Psoas muscle (tissue), 7 donors: ENCODE measurements at regions not wholly inside any gene's neighbourhood (a gene's known extent, or its start where the extent isn't known, plus 50 kb on each side); places are given as distances from the start of the nearest gene placed in this dataset.

ENCODE experiments used
- ATAC-seq, 4 donors: fragments of 200-7000 bp; cut with Tn5 transposase; one replicate each; pipeline ENCODE4 v1.9.1; 2020; ENCODE audit warnings: moderate library complexity in 3 of 4, mild to moderate bottlenecking in 2 of 4
- DNase-seq, 2 donors: peaks; one replicate each; pipeline ENCODE4 v3.0.0-alpha.2; 2020
- H3K27ac ChIP-seq: fragments of 200-600 bp; one replicate; pipeline ENCODE4 v1.8.0; 2022
- H3K27me3 ChIP-seq, 3 donors: fragments of 200-600 bp in 1 of 3; one replicate each; pipeline versions ENCODE4 v1.6.1 to v1.8.0; 2013 to 2022; ENCODE audit warnings: low read length in 2 of 3, mild to moderate bottlenecking in 2 of 3, moderate library complexity in 1 of 3; ENCODE audit not compliant: insufficient read depth in 3 of 3
- H3K36me3 ChIP-seq, 2 donors: fragments of 200-600 bp in 1 of 2; one replicate each; pipeline versions ENCODE4 v1.6.1 to v1.8.0; 2013 to 2022; ENCODE audit warnings: low read depth in 1 of 2, mild to moderate bottlenecking in 1 of 2, moderate library complexity in 1 of 2; ENCODE audit not compliant: insufficient read depth in 1 of 2
- H3K4me1 ChIP-seq: fragments of 200-600 bp; one replicate; pipeline ENCODE4 v1.8.0; 2022
- H3K4me3 ChIP-seq: fragments of 200-600 bp; one replicate; pipeline ENCODE4 v1.8.0; 2022; ENCODE audit warnings: mild to moderate bottlenecking
- H3K9me3 ChIP-seq: fragments of 200-600 bp; one replicate; pipeline ENCODE4 v1.8.0; 2022
- CTCF ChIP-seq: fragments of 200-600 bp; IDR thresholded peaks from one replicate; pipeline ENCODE4 v1.8.0; 2022; ENCODE audit warnings: antibody characterized with exemption
- WGBS, 3 donors: extraction: QIAGEN DNeasy Blood & Tissue Kit; methylation state at CpG; one replicate each; pipeline versions ENCODE4 v1.1.6 to v1.1.7; 2013; 5-methylcytosine and 5-hydroxymethylcytosine counted together
- intact Hi-C, 2 donors: fragments of 100-400 bp; cut with DNase I; formaldehyde crosslinking; loops; one replicate each; pipeline versions ENCODE4 v1.11.0 to v1.14.2; 2022
- donor health status: healthy with polysubstance abuse.
- donor health status: DM: no; HTN: no; CAD: no; lungs with moderate emphysema.
- donor health status: Bipolar disorder and iron deficiency.
- donor health status: healthy.
- donor health status: DM: yes; HTN: yes; CAD: no.
- donor health status: DM: no; HTN: no; CAD: no.
- donor health status: DM: yes; HTN: yes; CAD: no.

DNA sequence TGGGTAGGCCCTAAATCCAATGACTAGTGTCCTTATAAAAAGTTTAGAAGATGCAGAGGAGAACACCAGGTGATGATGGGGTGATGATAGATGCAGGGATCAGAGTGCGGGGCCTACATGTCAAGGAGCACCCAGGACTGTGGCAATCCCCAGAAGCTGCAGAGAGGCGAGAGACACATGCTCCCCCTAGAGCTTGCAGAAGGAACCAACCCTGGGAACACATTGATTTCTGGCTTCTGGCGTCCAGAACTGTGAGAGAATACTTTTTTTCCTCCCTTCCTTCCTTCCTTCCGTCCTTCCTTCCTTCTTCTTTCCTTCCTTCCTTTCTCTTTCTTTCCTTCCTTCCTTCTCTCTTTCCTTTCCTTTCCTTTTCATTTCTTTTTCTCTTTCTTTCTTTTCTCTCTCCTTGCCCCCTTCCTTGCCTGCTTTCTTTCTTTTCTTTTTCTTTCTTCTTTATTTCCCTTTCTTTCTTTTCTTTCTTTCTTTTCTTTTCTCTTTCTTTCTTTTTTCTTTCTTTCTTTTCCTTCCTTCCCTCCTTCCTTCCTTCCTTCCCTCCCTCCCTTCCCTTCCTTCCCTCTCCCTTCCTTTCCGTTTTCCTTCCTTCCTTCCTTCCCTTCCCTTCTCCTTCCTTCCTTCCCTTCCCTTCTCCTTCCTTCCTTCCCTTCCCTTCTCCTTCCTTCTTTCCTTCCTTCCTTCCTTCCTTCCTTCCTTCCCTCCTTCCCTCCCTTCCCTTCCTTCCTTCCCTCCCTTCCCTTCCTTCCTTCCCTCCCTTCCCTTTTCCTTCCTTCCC lies 134.3 kb downstream of the HAPSTR1 start:
- no peak overlapping the region for H3K4me3 ChIP-seq
- H3K9me3 ChIP-seq = peaks cover 3% of the 10 kb centered on the region
- H3K36me3 ChIP-seq = no peaks in the 10 kb centered on the region
- no peak for DNase-seq
- TF ChIP-seq CTCF = peak; percentile 4
- no peaks in the 10 kb centered on the region for H3K4me1 ChIP-seq
- WGBS, 3 donors = 40 to 46% (median 44%) methylated on average over 5 of the region's 5 CpGs
- no peak for ATAC-seq
- no peak overlapping the region for H3K27ac ChIP-seq
- peaks cover 0 to 2% (median 0%) of the 10 kb centered on the region in 3 donors for H3K27me3 ChIP-seq
- intact Hi-C loops = no loop called here

- peaks cover 0 to 2% (median 0%) of the 10 kb centered on the region in 3 donors for H3K27me3 ChIP-seq
- H3K4me3 ChIP-seq = no peak overlapping the region
- no peak for TF ChIP-seq CTCF
- H3K36me3 ChIP-seq = no peaks in the 10 kb centered on the region
- DNase-seq (no peak), ATAC-seq (no peak)
- WGBS, 3 donors = 66 to 69% (median 68%) methylated on average over 7 of the region's 7 CpGs
- H3K9me3 ChIP-seq = peaks cover 3% of the 10 kb centered on the region
- intact Hi-C loops = no loop called here
- H3K4me1 ChIP-seq = no peaks in the 10 kb centered on the region
- H3K27ac ChIP-seq = no peak overlapping the region
Measured at GRCh38 chr16:9226924-9227323, 135.5 kb downstream of the HAPSTR1 start.

- no peak overlapping the region for H3K4me3 ChIP-seq
- intact Hi-C loops = no loop called here
- ATAC-seq (no peak), DNase-seq (no peak)
- H3K36me3 ChIP-seq = no peaks in the 10 kb centered on the region
- no peaks in the 10 kb centered on the region for H3K9me3 ChIP-seq
- no peaks in the 10 kb centered on the region for H3K4me1 ChIP-seq
- H3K27ac ChIP-seq = no peak overlapping the region
- no peak for TF ChIP-seq CTCF
- WGBS, 3 donors = 34 to 42% (median 40%) methylated on average over 2 of the region's 2 CpGs
- H3K27me3 ChIP-seq = peaks cover 0 to 2% (median 0%) of the 10 kb centered on the region in 3 donors
Measured at GRCh38 chr16:9231039-9231438, 139.6 kb downstream of the HAPSTR1 start.

GRCh38 chr16:9232102-9232770 lies 140.8 kb downstream of the HAPSTR1 start:
- Histone ChIP-seq H3K4me1 (no peaks in the 10 kb centered on the region), H3K36me3 (no peaks in the 10 kb centered on the region), H3K9me3 (no peaks in the 10 kb centered on the region), H3K4me3 (no peak overlapping the region), H3K27ac (no peak overlapping the region), H3K27me3 (no peaks in the 10 kb centered on the region)
- no peak for TF ChIP-seq CTCF
- 26 to 29% (median 28%) methylated on average over 5 of the region's 5 CpGs for WGBS, 3 donors
- intact Hi-C loops = no loop called here
- DNase-seq (no peak), ATAC-seq (no peak)
